PC-3 (cell line): ENCODE measurements at regions not wholly inside any gene's neighbourhood (a gene's known extent, or its start where the extent isn't known, plus 50 kb on each side); places are given as distances from the start of the nearest gene placed in this dataset.

Source experiments
- EZH2 ChIP-seq: fragments of 300-600 bp; sonication (generic); IDR thresholded peaks from one replicate; pipeline ENCODE4 v1.6.1; 2017; ENCODE audit warnings: antibody characterized with exemption, mild to moderate bottlenecking, low read length; ENCODE audit not compliant: unreplicated experiment
- EZH2phosphoT487 ChIP-seq: fragments of 300-600 bp; sonication (generic); IDR thresholded peaks from 2 replicates; pipeline ENCODE4 v1.6.1; 2018; ENCODE audit warnings: mild to moderate bottlenecking, antibody characterized with exemption, low read length, borderline replicate concordance
- TF ChIP-seq, protein P1 (sequence below): fragments of 300-600 bp; sonication (generic); conservative IDR thresholded peaks from 2 replicates; pipeline ENCODE4 v1.5.1; 2017; ENCODE audit warnings: antibody characterized with exemption, low read depth, mild to moderate bottlenecking, low read length

DNA sequence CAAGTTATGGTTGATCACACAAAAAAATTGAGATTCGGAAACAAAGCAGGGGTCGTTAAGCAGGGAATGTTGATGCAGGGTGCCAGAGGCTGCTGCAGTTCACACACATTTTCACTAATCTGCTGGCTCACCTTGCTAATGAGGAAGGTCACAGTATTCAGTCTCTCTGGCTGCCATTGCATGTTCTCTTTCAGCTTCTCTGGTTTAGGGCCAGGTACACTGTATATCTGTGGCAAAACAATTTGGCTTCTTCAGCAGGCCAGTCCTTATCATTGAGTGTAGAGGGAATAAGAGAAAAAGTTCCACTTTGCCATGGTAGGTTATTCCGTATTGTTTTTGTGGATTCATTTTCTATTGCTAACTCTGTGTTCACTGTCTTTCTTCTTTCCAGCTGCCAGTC lies 283.7 kb upstream of the ANO3 start:
- TF ChIP-seq, protein P1, sequence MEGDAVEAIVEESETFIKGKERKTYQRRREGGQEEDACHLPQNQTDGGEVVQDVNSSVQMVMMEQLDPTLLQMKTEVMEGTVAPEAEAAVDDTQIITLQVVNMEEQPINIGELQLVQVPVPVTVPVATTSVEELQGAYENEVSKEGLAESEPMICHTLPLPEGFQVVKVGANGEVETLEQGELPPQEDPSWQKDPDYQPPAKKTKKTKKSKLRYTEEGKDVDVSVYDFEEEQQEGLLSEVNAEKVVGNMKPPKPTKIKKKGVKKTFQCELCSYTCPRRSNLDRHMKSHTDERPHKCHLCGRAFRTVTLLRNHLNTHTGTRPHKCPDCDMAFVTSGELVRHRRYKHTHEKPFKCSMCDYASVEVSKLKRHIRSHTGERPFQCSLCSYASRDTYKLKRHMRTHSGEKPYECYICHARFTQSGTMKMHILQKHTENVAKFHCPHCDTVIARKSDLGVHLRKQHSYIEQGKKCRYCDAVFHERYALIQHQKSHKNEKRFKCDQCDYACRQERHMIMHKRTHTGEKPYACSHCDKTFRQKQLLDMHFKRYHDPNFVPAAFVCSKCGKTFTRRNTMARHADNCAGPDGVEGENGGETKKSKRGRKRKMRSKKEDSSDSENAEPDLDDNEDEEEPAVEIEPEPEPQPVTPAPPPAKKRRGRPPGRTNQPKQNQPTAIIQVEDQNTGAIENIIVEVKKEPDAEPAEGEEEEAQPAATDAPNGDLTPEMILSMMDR = no peak
- TF ChIP-seq EZH2 (no peak), EZH2phosphoT487 (no peak)
